Anterior cingulate cortex (tissue), 58 donors: ENCODE measurements at regions not wholly inside any gene's neighbourhood (a gene's known extent, or its start where the extent isn't known, plus 50 kb on each side); places are given as distances from the start of the nearest gene placed in this dataset.
A peak's percentile ranks its signal among the peaks of the same experiment; 100 is the strongest.

Experiments
- DNase-seq, 58 donors: peaks; one replicate each; lab custom pipeline; 2025; lab: John Stamatoyannopoulos, UW

DNA sequence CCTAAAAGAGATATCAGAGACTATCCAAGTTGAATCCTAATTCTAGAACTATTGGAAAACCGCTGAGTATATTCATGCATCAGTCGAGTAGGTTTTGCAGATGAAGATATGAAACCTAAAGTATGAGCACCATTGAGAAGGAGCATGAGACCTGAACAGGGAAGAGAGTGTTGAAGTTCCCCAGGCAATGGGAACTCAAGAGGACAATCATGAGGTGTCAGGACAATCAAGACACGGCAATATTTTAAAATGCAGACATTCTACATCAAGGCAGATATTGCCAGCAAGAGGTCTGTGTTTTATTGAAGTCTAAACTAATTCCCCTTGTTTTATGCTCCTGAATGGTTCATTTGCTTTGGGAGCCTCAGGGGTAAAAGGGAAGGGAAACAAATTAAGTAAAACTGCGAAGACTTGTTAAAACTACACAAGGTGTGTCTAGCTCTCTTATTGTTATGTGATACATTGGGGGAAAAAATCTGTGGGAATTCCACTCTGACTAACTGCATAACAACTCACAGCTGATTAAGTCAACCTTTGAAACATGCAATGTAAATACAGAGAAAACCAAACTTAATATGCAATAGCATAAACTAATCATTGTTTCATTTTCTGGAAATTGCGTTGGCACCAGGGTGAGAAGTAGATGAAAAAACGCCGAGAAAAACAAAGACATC, 347.9 kb upstream of the ADGRL2 start:
- no peak for DNase-seq

GRCh38 chr1:81449786-81450185, 350.9 kb upstream of the ADGRL2 start:
- DNase-seq = no peak

DNA sequence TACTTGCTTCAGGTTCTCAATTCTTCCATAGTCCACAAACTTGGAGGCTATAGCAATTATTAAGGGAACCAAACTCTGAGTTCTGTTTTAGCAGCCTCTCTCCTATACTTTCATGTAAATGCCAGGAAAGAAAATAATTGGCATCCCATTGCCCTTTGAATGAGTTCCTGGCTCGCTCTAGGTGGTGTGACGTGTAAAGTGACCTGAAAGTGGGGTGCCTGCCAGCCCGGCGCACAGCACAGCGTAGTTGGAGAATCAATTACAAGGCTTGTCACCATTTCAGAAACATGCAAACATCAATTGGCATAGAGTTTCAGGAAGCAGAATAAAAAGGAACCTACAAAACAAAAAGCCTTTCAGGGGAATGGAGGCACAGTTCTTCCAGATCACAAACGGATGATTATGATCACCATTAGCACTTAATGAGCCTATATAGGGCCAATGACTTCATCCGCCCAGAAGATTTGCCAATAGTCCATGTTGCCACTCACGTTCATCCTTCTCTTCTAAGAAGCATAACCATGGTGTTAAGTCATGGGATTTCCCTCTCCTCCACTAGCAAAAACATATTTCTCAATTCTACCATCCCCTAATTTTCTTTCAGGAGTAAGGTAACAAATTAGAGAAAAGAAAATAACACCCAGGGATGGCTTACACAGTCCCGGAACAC, 354.6 kb upstream of the ADGRL2 start:
- peak in 1 of 58 donors; percentile 1 for DNase-seq

DNA sequence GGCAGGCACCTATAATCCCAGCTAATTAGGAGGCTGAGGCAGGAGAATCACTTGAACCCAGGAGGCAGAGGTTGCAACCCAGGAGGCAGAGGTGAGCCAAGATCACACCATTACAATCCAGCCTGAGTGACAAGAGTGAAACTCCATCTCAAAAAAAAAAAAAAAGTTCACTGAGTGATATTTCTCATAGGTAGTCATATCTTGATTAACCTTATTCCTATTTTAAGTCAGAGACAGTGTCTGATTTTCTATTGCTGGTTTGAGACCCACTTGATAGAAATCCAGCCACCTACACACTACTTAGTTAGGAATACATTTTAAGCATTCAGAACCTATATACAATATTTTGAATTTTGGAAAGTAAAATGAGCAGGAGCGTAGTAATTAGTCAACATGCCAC, 357.4 kb upstream of the ADGRL2 start:
- DNase-seq = no peak

DNA sequence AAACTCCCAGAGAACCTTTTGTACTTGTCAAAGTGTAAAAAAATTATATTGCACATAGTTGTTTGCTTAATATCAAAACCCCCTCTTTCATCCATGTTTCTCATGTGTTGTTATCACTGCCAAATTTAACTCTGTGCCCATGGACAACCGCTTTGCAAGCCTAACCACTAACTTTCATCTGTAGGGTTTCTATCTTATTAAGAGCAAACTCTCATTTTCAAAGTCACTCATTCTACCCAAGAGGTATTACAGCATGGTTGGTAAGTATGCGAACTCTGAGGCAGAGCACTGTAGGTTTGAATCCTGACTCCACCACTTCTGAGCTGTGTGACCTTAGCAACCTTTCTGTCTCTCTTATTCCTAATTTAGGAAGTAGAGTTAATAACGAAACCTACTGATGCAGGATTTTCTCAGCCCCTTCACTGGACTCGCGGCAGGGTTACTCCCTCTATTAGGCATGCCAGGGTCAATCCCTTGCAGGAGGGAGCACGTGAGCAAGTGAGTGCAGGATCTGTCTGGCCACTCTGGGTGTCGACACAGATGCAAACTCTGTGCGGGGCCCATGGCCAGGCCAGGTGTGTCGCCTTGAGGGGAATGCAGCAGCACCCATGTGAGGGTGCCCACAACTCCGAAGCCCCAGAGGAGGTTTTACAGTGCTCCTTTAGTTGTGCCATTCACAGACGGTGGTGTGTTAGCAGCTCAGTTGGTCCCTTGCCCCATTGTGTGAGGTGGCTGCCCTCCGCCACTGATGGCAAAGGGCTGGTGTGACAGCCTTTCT, 361.5 kb upstream of the ADGRL2 start:
- DNase-seq = no peak

DNA sequence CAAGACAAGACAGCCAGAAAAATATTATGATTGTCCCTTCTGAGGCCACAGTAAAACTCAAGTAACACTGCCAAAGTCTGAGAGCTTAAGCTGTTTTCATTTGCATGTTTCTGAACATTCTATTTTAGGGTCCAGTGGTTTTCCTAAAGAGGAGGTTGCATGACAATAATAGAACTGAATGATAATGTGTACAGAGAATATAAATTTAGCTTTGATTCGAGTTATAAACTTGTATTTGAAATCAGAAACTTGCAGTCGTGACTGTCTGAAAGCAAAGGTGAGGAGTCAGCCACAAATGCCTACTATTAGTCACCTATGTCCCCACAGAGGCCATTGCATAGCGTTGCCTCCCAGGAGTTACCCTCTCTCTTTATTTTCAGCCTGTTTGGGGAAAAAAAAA, 363.1 kb upstream of the ADGRL2 start:
- no peak for DNase-seq

DNA sequence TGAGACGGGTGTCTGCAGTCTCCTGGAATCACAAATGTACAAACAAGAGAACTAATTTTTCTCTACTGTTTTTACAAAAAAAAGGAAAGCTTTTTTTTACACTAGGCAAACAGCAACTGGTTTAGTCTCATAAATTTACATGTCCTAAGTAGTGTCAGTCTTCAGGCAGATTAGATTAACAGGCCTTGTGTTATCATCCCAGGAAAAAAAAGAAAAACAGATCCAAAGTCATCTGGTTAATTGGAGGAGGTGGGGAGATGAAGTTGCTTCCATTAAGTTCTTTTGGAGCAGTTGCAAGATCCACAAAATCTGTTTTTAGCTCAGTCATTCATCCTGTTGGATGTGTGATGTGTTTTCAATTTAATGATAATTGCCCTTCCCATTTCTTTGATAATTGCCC, 363.5 kb upstream of the ADGRL2 start:
- DNase-seq = no peak

- no peak for DNase-seq
These were observed 365.6 kb upstream of the ADGRL2 start for GRCh38 chr1:81435175-81435574.

GRCh38 chr1:81433676-81434075, 367.1 kb upstream of the ADGRL2 start:
- no peak for DNase-seq

DNA sequence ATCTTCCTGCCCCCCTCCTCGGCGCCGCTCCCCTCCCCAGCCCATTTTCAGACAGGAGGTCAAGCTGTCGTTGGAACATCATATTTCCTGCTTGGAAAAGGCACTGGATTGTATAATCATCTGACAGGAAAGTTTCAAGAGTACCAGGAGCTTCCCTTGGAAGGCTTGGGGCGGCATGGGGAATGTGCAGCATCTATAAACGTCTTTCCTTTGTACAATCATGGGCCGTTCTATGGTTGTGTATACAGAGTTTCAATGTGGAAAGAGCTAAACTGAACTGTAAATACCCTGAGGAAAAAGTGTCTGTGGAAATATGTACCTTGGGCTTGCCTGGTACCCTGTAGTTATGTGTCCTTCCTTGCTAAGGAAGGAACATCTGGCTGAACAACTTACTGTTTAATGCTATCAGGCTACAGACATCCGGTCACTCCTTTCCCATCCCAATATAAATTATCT, 368.1 kb upstream of the ADGRL2 start:
- no peak for DNase-seq

DNA sequence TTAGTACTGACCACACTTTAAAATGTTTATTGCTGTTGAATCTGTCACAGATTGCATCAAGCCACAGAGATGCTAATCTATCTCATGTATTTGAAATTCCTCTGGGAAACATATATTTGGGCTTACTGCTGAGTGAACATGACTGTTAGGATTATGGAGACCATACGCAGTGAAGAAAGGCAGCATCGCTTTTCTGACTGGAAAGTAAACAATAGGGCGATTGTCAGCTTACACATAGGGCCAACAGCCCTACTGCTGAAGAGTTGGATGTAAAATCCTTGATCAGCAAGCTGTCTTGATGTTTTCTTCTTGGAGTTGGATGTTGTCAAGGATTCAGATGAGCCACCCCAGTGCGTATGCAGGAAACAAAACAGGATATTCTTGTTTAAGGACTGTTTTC, 368.7 kb upstream of the ADGRL2 start:
- DNase-seq = no peak

DNA sequence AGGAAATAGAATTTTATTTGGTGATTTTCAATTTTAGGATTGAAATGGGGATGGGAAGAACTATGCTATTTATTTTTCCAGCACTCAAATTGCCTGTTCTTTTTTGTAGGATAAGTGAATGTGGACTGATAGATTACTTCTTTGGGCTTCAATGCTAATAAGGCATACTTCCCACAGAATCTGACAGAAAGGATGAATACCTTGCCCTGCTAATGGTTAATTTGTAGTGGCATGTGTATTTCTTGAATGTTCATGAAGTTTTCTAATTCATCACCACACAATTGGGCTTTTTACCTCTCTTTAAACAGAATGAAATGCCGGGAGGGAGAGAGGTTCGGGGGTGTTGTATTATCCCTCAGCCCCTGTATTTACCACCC, 369.1 kb upstream of the ADGRL2 start:
- no peak for DNase-seq

- no peak for DNase-seq
These were observed 369.6 kb upstream of the ADGRL2 start for GRCh38 chr1:81430955-81431623.

- no peak for DNase-seq
These were observed 370.3 kb upstream of the ADGRL2 start for GRCh38 chr1:81430236-81430938.

DNA sequence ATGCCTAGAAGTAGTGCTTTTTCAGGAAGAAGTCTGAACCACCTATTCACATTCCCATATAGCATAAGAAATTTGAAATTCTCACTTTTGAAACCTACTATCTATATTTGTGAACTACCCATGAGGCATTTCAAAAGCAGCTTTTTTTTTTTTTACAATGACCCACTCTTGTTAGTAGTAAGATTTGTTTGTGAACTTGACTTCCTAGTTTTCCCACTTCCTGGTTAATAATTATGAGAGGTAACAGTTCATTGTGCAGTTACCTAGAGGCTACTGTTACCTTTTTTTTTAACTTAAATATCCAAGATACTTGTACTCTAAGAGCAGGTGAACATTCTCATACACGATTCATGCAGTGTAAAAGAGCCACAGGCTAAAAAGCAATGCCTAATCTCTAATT, 371.7 kb upstream of the ADGRL2 start:
- DNase-seq = no peak

- no peak for DNase-seq
These were observed 375.9 kb upstream of the ADGRL2 start for GRCh38 chr1:81424816-81425215.

- no peak for DNase-seq
These were observed 376.7 kb upstream of the ADGRL2 start for GRCh38 chr1:81424061-81424460.

GRCh38 chr1:81420760-81421159, 380.0 kb upstream of the ADGRL2 start:
- no peak for DNase-seq

DNA sequence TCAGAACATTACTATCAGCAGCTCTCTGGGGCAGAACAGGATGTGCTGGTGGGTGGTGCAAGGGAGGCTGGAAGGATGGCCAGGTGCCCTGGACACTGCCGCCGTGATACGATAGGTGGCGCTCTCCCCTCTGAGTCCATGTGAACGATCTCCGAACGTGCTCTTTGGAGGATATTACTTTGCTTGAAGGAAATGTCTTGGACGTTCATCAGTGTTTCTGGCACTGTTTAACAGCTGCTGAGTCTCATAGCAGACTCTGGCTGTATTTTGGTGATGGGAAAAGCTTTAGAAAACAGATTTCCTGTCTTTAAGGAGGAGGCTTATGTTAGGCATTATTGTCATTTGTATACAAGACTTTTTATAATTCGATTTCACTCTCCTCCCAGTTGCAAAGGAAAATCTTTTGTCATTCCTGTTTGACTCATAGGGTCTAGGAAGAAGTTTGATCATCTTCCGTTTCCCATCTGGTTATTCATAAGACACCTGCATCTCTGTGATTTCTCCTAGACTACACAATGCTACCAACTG, 386.2 kb upstream of the ADGRL2 start:
- DNase-seq = peak in 38 of 58 donors; percentile 4 to 56 (median 18)

GRCh38 chr1:81412954-81413353, 387.8 kb upstream of the ADGRL2 start:
- DNase-seq = no peak
